Esophagus muscularis mucosa (tissue), 3 donors: ENCODE measurements at regions not wholly inside any gene's neighbourhood (a gene's known extent, or its start where the extent isn't known, plus 50 kb on each side); places are given as distances from the start of the nearest gene placed in this dataset.
"Not testable (repeated sequence)": the region's sequence is repeated elsewhere in the genome, so short reads cannot be mapped to it uniquely, and the experiment has no call there.

ENCODE experiments used
- CTCF ChIP-seq, 3 experiments: fragments of 200-600 bp in 2 of 3; fragments of 450-650 bp in 1 of 3; sonication (generic) in 2 of 3; IDR thresholded peaks; one replicate each; pipeline ENCODE4 v1.5.1; 2017 to 2019; ENCODE audit warnings: antibody characterized with exemption in 3 of 3, mild to moderate bottlenecking in 2 of 3, moderate library complexity in 1 of 3
- POLR2A ChIP-seq: fragments of 450-650 bp; IDR thresholded peaks from one replicate; pipeline ENCODE4 v1.6.1; 2017; ENCODE audit warnings: antibody characterized with exemption, moderate library complexity, mild to moderate bottlenecking, low read depth
- POLR2AphosphoS5 ChIP-seq, 2 donors: sonication (generic); formaldehyde crosslinking; IDR thresholded peaks; one replicate each; pipeline ENCODE4 v1.6.1; 2017; ENCODE audit warnings: antibody characterized with exemption in 2 of 2

- TF ChIP-seq CTCF (IDR thresholded peaks at IDR 0.05); POLR2AphosphoS5 (IDR thresholded peaks at IDR 0.05); POLR2A: not testable (repeated sequence)
These were observed 475.9 kb downstream of the PRIM2 start for GRCh38 chr6:57793398-57793762.
